ENCODE measurements at regions not wholly inside any gene's neighbourhood (a gene's known extent, or its start where the extent isn't known, plus 50 kb on each side); places are given as distances from the start of the nearest gene placed in this dataset.

GRCh38 chr4:1531683-1532548 lies 125.7 kb upstream of the NKX1-1 start:
- no peaks in the 10 kb centered on the region for H3K9me2 ChIP-seq (replicated peaks; ENCODE audit: low read length)
- no peaks in the 10 kb centered on the region for H3F3A ChIP-seq (ENCODE audit: low read length, unreplicated experiment)
- TF ChIP-seq EZH2 (IDR thresholded peaks at IDR 0.05; ENCODE audit: low read length, unreplicated experiment), result no peak
- TF ChIP-seq EZH2phosphoT487 (IDR thresholded peaks at IDR 0.05; ENCODE audit: borderline replicate concordance, low read length), result no peak
- TF ChIP-seq CTCF (conservative IDR thresholded peaks at IDR 0.05; ENCODE audit: low read depth, low read length), result no peak
- no peak overlapping the region for H3K9ac ChIP-seq (ENCODE audit: low read length)
- H3K4me3 ChIP-seq (ENCODE audit: low read length), result no peak overlapping the region
- no peak overlapping the region for H3K4me2 ChIP-seq (ENCODE audit: low read length)
- no peak overlapping the region for H2AFZ ChIP-seq (ENCODE audit: low read length)
- ATAC-seq (no peak), DNase-seq (no peak)
- H3K4me1 ChIP-seq (ENCODE audit: insufficient read depth, low read length), result no peaks in the 10 kb centered on the region
- no peaks in the 10 kb centered on the region for H3K79me2 ChIP-seq (ENCODE audit: low read length)
- H4K20me1 ChIP-seq (ENCODE audit: low read length), result no peaks in the 10 kb centered on the region
- no TSS peak for BruUV-seq (replicated peaks)
- intact Hi-C loops (cut with micrococcal nuclease), result no loop called here
- H3K9me3 ChIP-seq (ENCODE audit: low read length), result no peaks in the 10 kb centered on the region
- H3K27ac ChIP-seq (ENCODE audit: low read length), result no peak overlapping the region
- POLR2A ChIA-PET (ENCODE audit: unreplicated experiment), result no interaction called here
- no peaks in the 10 kb centered on the region for H3K36me3 ChIP-seq (ENCODE audit: low read depth, low read length)
- CTCF ChIA-PET, result no interaction called here
- peaks cover 24% of the 10 kb centered on the region for H3K27me3 ChIP-seq (ENCODE audit: low read length)

- peaks cover 35% of the 10 kb centered on the region for H3K27me3 ChIP-seq (ENCODE audit: low read length)
- no peaks in the 10 kb centered on the region for H3K36me3 ChIP-seq (ENCODE audit: low read depth, low read length)
- no peaks in the 10 kb centered on the region for H3K9me3 ChIP-seq (ENCODE audit: low read length)
- no peak for DNase-seq
- H3K79me2 ChIP-seq (ENCODE audit: low read length), result no peaks in the 10 kb centered on the region
- H3F3A ChIP-seq (ENCODE audit: low read length, unreplicated experiment), result no peaks in the 10 kb centered on the region
- no peaks in the 10 kb centered on the region for H4K20me1 ChIP-seq (ENCODE audit: low read length)
- no peak overlapping the region for H2AFZ ChIP-seq (ENCODE audit: low read length)
- no peak for ATAC-seq
- H3K4me2 ChIP-seq (ENCODE audit: low read length), result no peak overlapping the region
- POLR2A ChIA-PET (ENCODE audit: unreplicated experiment), result no interaction called here
- CTCF ChIA-PET, result no interaction called here
- no peak overlapping the region for H3K4me3 ChIP-seq (ENCODE audit: low read length)
- H3K27ac ChIP-seq (ENCODE audit: low read length), result no peak overlapping the region
- no TSS peak for BruUV-seq (replicated peaks)
- H3K9ac ChIP-seq (ENCODE audit: low read length), result no peak overlapping the region
- H3K9me2 ChIP-seq (replicated peaks; ENCODE audit: low read length), result no peaks in the 10 kb centered on the region
- intact Hi-C loops (cut with micrococcal nuclease), result no loop called here
- no peak for TF ChIP-seq CTCF (conservative IDR thresholded peaks at IDR 0.05; ENCODE audit: low read depth, low read length)
- H3K4me1 ChIP-seq (ENCODE audit: insufficient read depth, low read length), result no peaks in the 10 kb centered on the region
Observed at GRCh38 chr4:1530356-1530755, 124.1 kb upstream of the NKX1-1 start.

- no peaks in the 10 kb centered on the region for H4K20me1 ChIP-seq (ENCODE audit: low read length)
- intact Hi-C loops (cut with micrococcal nuclease), result no loop called here
- POLR2A ChIA-PET (ENCODE audit: unreplicated experiment), result no interaction called here
- no peaks in the 10 kb centered on the region for H3K36me3 ChIP-seq (ENCODE audit: low read depth, low read length)
- peaks cover 61% of the 10 kb centered on the region for H3K27me3 ChIP-seq (ENCODE audit: low read length)
- H3K4me2 ChIP-seq (ENCODE audit: low read length), result no peak overlapping the region
- no TSS peak for BruUV-seq (replicated peaks)
- H3K9me2 ChIP-seq (replicated peaks; ENCODE audit: low read length), result no peaks in the 10 kb centered on the region
- no peak overlapping the region for H2AFZ ChIP-seq (ENCODE audit: low read length)
- no peaks in the 10 kb centered on the region for H3K9me3 ChIP-seq (ENCODE audit: low read length)
- no peak overlapping the region for H3K9ac ChIP-seq (ENCODE audit: low read length)
- no peak overlapping the region for H3K27ac ChIP-seq (ENCODE audit: low read length)
- no peaks in the 10 kb centered on the region for H3K4me1 ChIP-seq (ENCODE audit: insufficient read depth, low read length)
- H3K79me2 ChIP-seq (ENCODE audit: low read length), result no peaks in the 10 kb centered on the region
- DNase-seq (no peak), ATAC-seq (no peak)
- TF ChIP-seq EZH2phosphoT487 (IDR thresholded peaks at IDR 0.05; ENCODE audit: borderline replicate concordance, low read length) (no peak), EZH2 (IDR thresholded peaks at IDR 0.05; ENCODE audit: low read length, unreplicated experiment) (no peak), CTCF (conservative IDR thresholded peaks at IDR 0.05; ENCODE audit: low read depth, low read length) (no peak)
- CTCF ChIA-PET, result no interaction called here
- H3F3A ChIP-seq (ENCODE audit: low read length, unreplicated experiment), result no peaks in the 10 kb centered on the region
- no peak overlapping the region for H3K4me3 ChIP-seq (ENCODE audit: low read length)
Observed at GRCh38 chr4:1524761-1525160, 118.5 kb upstream of the NKX1-1 start.

Data from PC-3 (cell line).